Trophoblast cell (in vitro differentiated cells and primary cell): ENCODE measurements at regions not wholly inside any gene's neighbourhood (a gene's known extent, or its start where the extent isn't known, plus 50 kb on each side); places are given as distances from the start of the nearest gene placed in this dataset.
"Not testable (repeated sequence)": the region's sequence is repeated elsewhere in the genome, so short reads cannot be mapped to it uniquely, and the experiment has no call there.

Source experiments
- DNase-seq, 2 donors: peaks; one replicate each; pipeline ENCODE4 v3.0.0-alpha.2; 2016
- H2AFZ ChIP-seq: 2 replicates; pipeline ENCODE4 v1.6.1; 2013; ENCODE audit warnings: low read length, moderate library complexity, mild to moderate bottlenecking; ENCODE audit not compliant: insufficient read depth, poor library complexity
- H2AK5ac ChIP-seq: 2 replicates; pipeline ENCODE4 v1.6.1; 2013; ENCODE audit warnings: mild to moderate bottlenecking, low read length
- H2BK120ac ChIP-seq: 2 replicates; pipeline ENCODE4 v1.6.1; 2013; ENCODE audit warnings: low read length, mild to moderate bottlenecking, moderate library complexity; ENCODE audit not compliant: insufficient read depth, poor library complexity
- H2BK12ac ChIP-seq: 2 replicates; pipeline ENCODE4 v1.6.1; 2013; ENCODE audit warnings: mild to moderate bottlenecking, low read length, moderate library complexity
- H2BK5ac ChIP-seq: 2 replicates; pipeline ENCODE4 v1.6.1; 2013; ENCODE audit warnings: low read length, low read depth, moderate library complexity, mild to moderate bottlenecking; ENCODE audit not compliant: poor library complexity
- H3K14ac ChIP-seq: 2 replicates; pipeline ENCODE4 v1.6.1; 2013; ENCODE audit warnings: mild to moderate bottlenecking, low read length
- H3K18ac ChIP-seq: 2 replicates; pipeline ENCODE4 v1.6.1; 2013; ENCODE audit warnings: mild to moderate bottlenecking, low read length
- H3K23ac ChIP-seq: 2 replicates; pipeline ENCODE4 v1.6.1; 2013; ENCODE audit warnings: low read length
- H3K27ac ChIP-seq: 2 replicates; pipeline ENCODE4 v1.5.1; 2013; ENCODE audit warnings: low read depth, mild to moderate bottlenecking, inconsistent platforms, low read length, moderate library complexity
- H3K27me3 ChIP-seq: 2 replicates; pipeline ENCODE4 v1.6.1; 2013; ENCODE audit warnings: inconsistent platforms, mild to moderate bottlenecking, low read length, moderate library complexity; ENCODE audit not compliant: insufficient read depth
- H3K36me3 ChIP-seq, 2 experiments: 1 replicate in 1 of 2; 2 replicates in 1 of 2; pipeline ENCODE4 v1.6.1; 2013; ENCODE audit warnings: low read length in 2 of 2, mild to moderate bottlenecking in 2 of 2, moderate library complexity in 1 of 2; ENCODE audit not compliant: insufficient read depth in 2 of 2, control insufficient read depth in 1 of 2
- H3K4ac ChIP-seq: 2 replicates; pipeline ENCODE4 v1.6.1; 2013; ENCODE audit warnings: low read depth, mild to moderate bottlenecking, low read length, moderate library complexity
- H3K4me1 ChIP-seq, 2 experiments: 1 replicate in 1 of 2; 2 replicates in 1 of 2; pipeline ENCODE4 v1.6.1; 2013; ENCODE audit warnings: low read length in 2 of 2, mild to moderate bottlenecking in 2 of 2, moderate library complexity in 1 of 2; ENCODE audit not compliant: insufficient read depth in 2 of 2, control insufficient read depth in 1 of 2
- H3K4me2 ChIP-seq: 2 replicates; pipeline ENCODE4 v1.6.1; 2013; ENCODE audit warnings: inconsistent platforms, mild to moderate bottlenecking, low read length, moderate library complexity
- H3K4me3 ChIP-seq: 2 replicates; pipeline ENCODE4 v1.5.1; 2013; ENCODE audit warnings: mild to moderate bottlenecking, low read depth, low read length, inconsistent platforms
- H3K79me1 ChIP-seq: one replicate; pipeline ENCODE4 v1.6.1; 2013; ENCODE audit warnings: low read length
- H3K79me2 ChIP-seq: 2 replicates; pipeline ENCODE4 v1.6.1; 2013; ENCODE audit warnings: low read length, mild to moderate bottlenecking; ENCODE audit not compliant: control insufficient read depth, insufficient read depth, poor library complexity
- H3K9ac ChIP-seq: 2 replicates; pipeline ENCODE4 v1.6.1; 2013; ENCODE audit warnings: mild to moderate bottlenecking, low read length
- H3K9me3 ChIP-seq: 2 replicates; pipeline ENCODE4 v1.6.1; 2013; ENCODE audit warnings: low read depth, mild to moderate bottlenecking, control low read depth, inconsistent platforms, low read length; ENCODE audit not compliant: insufficient read depth
- H4K12ac ChIP-seq: 2 replicates; pipeline ENCODE4 v1.6.1; 2013; ENCODE audit warnings: low read depth, mild to moderate bottlenecking, low read length, moderate library complexity
- H4K8ac ChIP-seq: 2 replicates; pipeline ENCODE4 v1.6.1; 2013; ENCODE audit warnings: low read depth, mild to moderate bottlenecking, low read length, moderate library complexity
- H4K91ac ChIP-seq: one replicate; pipeline ENCODE4 v1.6.1; 2013; ENCODE audit warnings: low read depth, mild to moderate bottlenecking, low read length, moderate library complexity
- WGBS: extraction: QIAGEN DNeasy Blood & Tissue Kit; methylation state at CpG from one replicate; pipeline ENCODE4 v1.1.7; 2013; ENCODE audit warnings: missing lambda C conversion rate; ENCODE audit not compliant: insufficient read length, insufficient coverage; ENCODE audit errors: extremely low coverage; 5-methylcytosine and 5-hydroxymethylcytosine counted together

- no peak for DNase-seq
- H3K79me2 ChIP-seq: no peaks in the 10 kb centered on the region
- H4K8ac ChIP-seq: no peak overlapping the region
- no peak overlapping the region for H3K14ac ChIP-seq
- H3K9me3 ChIP-seq: no peaks in the 10 kb centered on the region
- H4K91ac ChIP-seq: no peak overlapping the region
- H3K4me3 ChIP-seq: no peak overlapping the region
- no peaks in the 10 kb centered on the region for H3K27me3 ChIP-seq
- H2AK5ac ChIP-seq: no peak overlapping the region
- no CpG with 5 or more reads among the region's 4 CpGs for WGBS
- H3K4ac ChIP-seq: no peak overlapping the region
- peaks cover 0 to 3% of the 10 kb centered on the region in 2 experiments for H3K4me1 ChIP-seq
- no peak overlapping the region for H2BK5ac ChIP-seq
- H2AFZ ChIP-seq: no peak overlapping the region
- H3K36me3 ChIP-seq: peaks cover 6 to 9% of the 10 kb centered on the region in 2 experiments
- H3K27ac ChIP-seq: no peak overlapping the region
- H2BK12ac ChIP-seq: no peak overlapping the region
- H4K12ac ChIP-seq: no peak overlapping the region
- H3K79me1 ChIP-seq: no peaks in the 10 kb centered on the region
- H3K23ac ChIP-seq: peak overlapping the region; percentile 99
- H2BK120ac ChIP-seq: no peak overlapping the region
- H3K9ac ChIP-seq: no peak overlapping the region
- H3K4me2 ChIP-seq: no peak overlapping the region
- no peak overlapping the region for H3K18ac ChIP-seq
Observed at GRCh38 chr6:144485531-144485930, 200.4 kb downstream of the UTRN start.

GRCh38 chr6:144488590-144488989 lies 203.5 kb downstream of the UTRN start:
- H3K27ac ChIP-seq: no peak overlapping the region
- no peak overlapping the region for H4K12ac ChIP-seq
- no peaks in the 10 kb centered on the region for H3K9me3 ChIP-seq
- WGBS: no CpG with 5 or more reads among the region's 3 CpGs
- H3K4me1 ChIP-seq: peaks cover 0 to 3% of the 10 kb centered on the region in 2 experiments
- H4K8ac ChIP-seq: no peak overlapping the region
- H4K91ac ChIP-seq: no peak overlapping the region
- H3K4me2 ChIP-seq: no peak overlapping the region
- H2BK12ac ChIP-seq: no peak overlapping the region
- H2BK120ac ChIP-seq: no peak overlapping the region
- no peak overlapping the region for H3K18ac ChIP-seq
- H3K36me3 ChIP-seq: peaks cover 9 to 13% of the 10 kb centered on the region in 2 experiments
- H3K4me3 ChIP-seq: no peak overlapping the region
- H3K23ac ChIP-seq: no peak overlapping the region
- H2BK5ac ChIP-seq: no peak overlapping the region
- H3K9ac ChIP-seq: no peak overlapping the region
- no peaks in the 10 kb centered on the region for H3K79me2 ChIP-seq
- no peak overlapping the region for H2AK5ac ChIP-seq
- no peak overlapping the region for H3K4ac ChIP-seq
- no peak overlapping the region for H2AFZ ChIP-seq
- DNase-seq: no peak
- H3K79me1 ChIP-seq: no peaks in the 10 kb centered on the region
- no peak overlapping the region for H3K14ac ChIP-seq
- no peaks in the 10 kb centered on the region for H3K27me3 ChIP-seq

GRCh38 chr6:144493035-144493910 lies 208.1 kb downstream of the UTRN start:
- no peak for DNase-seq
- no CpG with 5 or more reads among the region's 6 CpGs for WGBS
- no peak overlapping the region for H2BK5ac ChIP-seq
- no peak overlapping the region for H2BK12ac ChIP-seq
- no peak overlapping the region for H3K18ac ChIP-seq
- H4K8ac ChIP-seq: no peak overlapping the region
- no peak overlapping the region for H3K9ac ChIP-seq
- H3K36me3 ChIP-seq: peaks cover 6 to 12% of the 10 kb centered on the region in 2 experiments
- H3K4me1 ChIP-seq: peaks cover 0 to 3% of the 10 kb centered on the region in 2 experiments
- H2BK120ac ChIP-seq: no peak overlapping the region
- H3K14ac ChIP-seq: no peak overlapping the region
- no peak overlapping the region for H2AK5ac ChIP-seq
- H3K4me2 ChIP-seq: no peak overlapping the region
- no peak overlapping the region for H3K4me3 ChIP-seq
- H2AFZ ChIP-seq: no peak overlapping the region
- H3K79me2 ChIP-seq: no peaks in the 10 kb centered on the region
- H4K12ac ChIP-seq: no peak overlapping the region
- no peak overlapping the region for H3K27ac ChIP-seq
- H3K79me1 ChIP-seq: no peaks in the 10 kb centered on the region
- H3K4ac ChIP-seq: no peak overlapping the region
- H3K9me3 ChIP-seq: no peaks in the 10 kb centered on the region
- H3K27me3 ChIP-seq: no peaks in the 10 kb centered on the region
- no peak overlapping the region for H3K23ac ChIP-seq
- no peak overlapping the region for H4K91ac ChIP-seq

GRCh38 chr6:144495076-144495475 lies 209.9 kb downstream of the UTRN start:
- not testable (repeated sequence) for H3K4me1 ChIP-seq, H3K36me3 ChIP-seq, H3K14ac ChIP-seq, H3K4ac ChIP-seq, H3K9ac ChIP-seq, H4K12ac ChIP-seq, H2BK120ac ChIP-seq, H3K9me3 ChIP-seq, H2BK5ac ChIP-seq, H2BK12ac ChIP-seq, H2AK5ac ChIP-seq, H3K4me2 ChIP-seq, H3K4me3 ChIP-seq, H3K18ac ChIP-seq, H3K79me1 ChIP-seq, H3K23ac ChIP-seq, DNase-seq, H2AFZ ChIP-seq, H3K27ac ChIP-seq, H3K27me3 ChIP-seq, H3K79me2 ChIP-seq, H4K8ac ChIP-seq, H4K91ac ChIP-seq
- WGBS: no CpG with 5 or more reads among the region's 22 CpGs
